Breast epithelium (tissue), 4 donors: ENCODE measurements at regions not wholly inside any gene's neighbourhood (a gene's known extent, or its start where the extent isn't known, plus 50 kb on each side); places are given as distances from the start of the nearest gene placed in this dataset.

ENCODE experiments used
- DNase-seq, 2 donors: peaks; one replicate each; pipeline ENCODE4 v3.0.0-alpha.2; 2019; ENCODE audit warnings: low spot score in 2 of 2
- H3K27ac ChIP-seq, 2 donors: fragments of 200-600 bp; sonication (generic) in 1 of 2; one replicate each; pipeline ENCODE4 v1.5.1; 2016 to 2019; ENCODE audit warnings: mild to moderate bottlenecking in 1 of 2
- H3K27me3 ChIP-seq, 2 donors: fragments of 200-600 bp; sonication (generic) in 1 of 2; one replicate each; pipeline versions ENCODE4 v1.5.1 to v1.6.0; 2017 to 2019; ENCODE audit warnings: control low read depth in 1 of 2, mild to moderate bottlenecking in 1 of 2
- H3K36me3 ChIP-seq: fragments of 200-600 bp; one replicate; pipeline ENCODE4 v1.5.1; 2019
- H3K4me1 ChIP-seq, 2 donors: fragments of 200-600 bp; sonication (generic); one replicate each; pipeline ENCODE4 v1.5.1; 2016 to 2019; ENCODE audit warnings: control low read depth in 1 of 2
- H3K4me3 ChIP-seq, 3 donors: fragments of 200-600 bp; sonication (generic); 1 replicate in 2 of 3; 2 replicates in 1 of 3; pipeline ENCODE4 v1.5.1; 2016 to 2019; ENCODE audit warnings: mild to moderate bottlenecking in 3 of 3, moderate library complexity in 2 of 3
- H3K9me3 ChIP-seq, 2 donors: fragments of 200-600 bp; sonication (generic) in 1 of 2; one replicate each; pipeline ENCODE4 v1.5.1; 2016 to 2019; ENCODE audit warnings: control low read depth in 1 of 2
- CTCF ChIP-seq, 3 donors: fragments of 450-650 bp; IDR thresholded peaks; one replicate each; pipeline ENCODE4 v1.5.1; 2016 to 2017; ENCODE audit warnings: antibody characterized with exemption in 3 of 3, mild to moderate bottlenecking in 3 of 3, moderate library complexity in 3 of 3
- POLR2A ChIP-seq: fragments of 450-650 bp; IDR thresholded peaks from one replicate; pipeline ENCODE4 v1.6.1; 2016; ENCODE audit warnings: antibody characterized with exemption, mild to moderate bottlenecking, moderate library complexity
- POLR2AphosphoS5 ChIP-seq, 3 donors: sonication (generic); formaldehyde crosslinking; IDR thresholded peaks; one replicate each; pipeline ENCODE4 v1.6.1; 2017; ENCODE audit warnings: antibody characterized with exemption in 3 of 3
- intact Hi-C: fragments of 100-400 bp; cut with DNase I; formaldehyde crosslinking; loops from one replicate; pipeline ENCODE4 v1.15.1; 2023; ENCODE audit warnings: low total_unique reads

DNA sequence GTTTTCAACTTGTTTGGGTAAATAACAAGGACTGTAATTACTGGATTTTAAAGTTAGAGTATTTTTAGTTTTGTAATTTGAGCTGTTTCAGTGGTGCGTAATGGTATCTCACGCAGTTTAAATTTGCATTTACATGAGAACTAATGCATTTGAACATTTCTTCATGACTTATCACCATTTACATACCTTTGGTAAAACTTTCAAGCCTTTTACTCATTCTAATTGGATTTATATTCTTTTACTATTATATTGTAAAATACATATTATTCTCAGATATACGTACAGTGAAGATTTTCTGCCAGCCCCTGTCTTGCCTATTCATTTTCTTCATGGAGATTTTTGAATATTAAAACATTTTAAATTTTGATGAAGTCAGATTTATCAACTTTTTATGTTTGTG is 703.8 kb downstream of the MECOM start:
- no peak overlapping the region for H3K27ac ChIP-seq
- DNase-seq = no peak
- H3K4me1 ChIP-seq = no peaks in the 10 kb centered on the region
- no peaks in the 10 kb centered on the region for H3K36me3 ChIP-seq
- TF ChIP-seq CTCF (IDR thresholded peaks at IDR 0.05) (no peak), POLR2AphosphoS5 (IDR thresholded peaks at IDR 0.05) (no peak), POLR2A (no peak)
- H3K4me3 ChIP-seq = no peak overlapping the region
- H3K9me3 ChIP-seq = no peaks in the 10 kb centered on the region
- no peaks in the 10 kb centered on the region for H3K27me3 ChIP-seq
- intact Hi-C loops = no loop called here

DNA sequence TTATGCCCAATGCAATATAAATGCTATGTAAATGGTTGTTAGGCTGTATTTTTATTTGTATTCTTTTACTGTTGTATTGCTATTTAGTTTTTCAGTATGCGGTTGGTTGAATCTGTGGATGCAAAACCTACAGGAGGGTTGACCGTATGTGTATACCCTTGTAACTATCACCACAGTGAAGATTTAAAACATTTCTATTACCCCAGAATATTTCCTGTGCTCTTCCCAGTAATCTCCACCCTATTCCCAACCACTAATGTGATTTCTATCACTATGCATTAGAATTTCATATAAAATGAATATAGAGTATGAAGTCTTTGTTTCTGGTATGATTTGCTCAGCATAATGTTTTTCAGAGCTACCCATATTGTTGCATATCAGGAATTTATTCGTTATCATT is 705.0 kb downstream of the MECOM start:
- no peak overlapping the region for H3K4me3 ChIP-seq
- DNase-seq = no peak
- intact Hi-C loops = no loop called here
- H3K9me3 ChIP-seq = no peaks in the 10 kb centered on the region
- H3K27me3 ChIP-seq = no peaks in the 10 kb centered on the region
- no peaks in the 10 kb centered on the region for H3K4me1 ChIP-seq
- TF ChIP-seq POLR2AphosphoS5 (IDR thresholded peaks at IDR 0.05) (no peak), POLR2A (no peak), CTCF (IDR thresholded peaks at IDR 0.05) (no peak)
- no peaks in the 10 kb centered on the region for H3K36me3 ChIP-seq
- no peak overlapping the region for H3K27ac ChIP-seq

DNA sequence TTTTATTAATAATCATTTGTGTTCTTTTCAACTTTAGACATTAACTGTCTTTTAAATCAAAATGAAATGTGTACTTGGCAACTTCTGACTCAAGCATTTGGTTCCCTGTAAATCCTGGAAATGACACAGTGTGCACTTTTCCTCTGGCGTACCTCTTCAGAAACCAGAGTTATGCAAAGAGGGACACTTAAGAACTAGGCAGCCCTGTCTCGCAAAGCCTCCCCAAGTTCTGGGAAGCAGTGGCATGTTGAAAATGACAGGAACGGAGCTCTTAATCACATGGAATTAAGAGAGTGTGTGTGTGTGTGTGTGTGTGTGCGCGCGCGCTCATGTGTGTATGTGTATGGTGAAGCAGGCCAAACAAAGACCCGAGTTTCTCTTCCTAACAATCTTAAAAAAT is 707.4 kb downstream of the MECOM start:
- no peak overlapping the region for H3K27ac ChIP-seq
- H3K9me3 ChIP-seq = no peaks in the 10 kb centered on the region
- DNase-seq = no peak
- H3K4me1 ChIP-seq = no peaks in the 10 kb centered on the region
- intact Hi-C loops = no loop called here
- TF ChIP-seq POLR2AphosphoS5 (IDR thresholded peaks at IDR 0.05) (no peak), CTCF (IDR thresholded peaks at IDR 0.05) (no peak), POLR2A (no peak)
- no peaks in the 10 kb centered on the region for H3K27me3 ChIP-seq
- H3K36me3 ChIP-seq = no peaks in the 10 kb centered on the region
- H3K4me3 ChIP-seq = no peak overlapping the region

DNA sequence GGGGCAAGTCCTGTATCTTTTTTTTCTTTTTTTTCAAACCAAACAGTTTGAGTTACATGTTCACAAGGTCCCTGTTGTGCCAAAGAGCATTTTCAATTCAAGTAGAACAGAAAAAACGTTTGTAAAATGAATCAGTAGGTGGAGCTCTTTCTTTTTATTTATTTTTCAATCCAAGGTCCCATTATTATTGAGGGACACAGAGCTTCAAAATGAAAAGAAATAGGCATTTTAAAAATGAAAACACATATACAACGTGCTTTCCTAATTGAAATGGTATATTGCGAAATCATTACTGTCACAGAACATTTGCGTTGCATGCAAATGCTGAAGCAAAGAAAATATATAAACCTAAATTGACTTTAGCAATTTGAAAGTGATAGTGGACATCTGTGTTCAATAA is 711.0 kb downstream of the MECOM start:
- H3K27me3 ChIP-seq = no peaks in the 10 kb centered on the region
- DNase-seq = no peak
- H3K4me1 ChIP-seq = no peaks in the 10 kb centered on the region
- intact Hi-C loops = no loop called here
- no peak overlapping the region for H3K27ac ChIP-seq
- H3K36me3 ChIP-seq = no peaks in the 10 kb centered on the region
- no peaks in the 10 kb centered on the region for H3K9me3 ChIP-seq
- TF ChIP-seq CTCF (IDR thresholded peaks at IDR 0.05) = no peak
- no peak for TF ChIP-seq POLR2A
- TF ChIP-seq POLR2AphosphoS5 (IDR thresholded peaks at IDR 0.05) = no peak
- no peak overlapping the region for H3K4me3 ChIP-seq

DNA sequence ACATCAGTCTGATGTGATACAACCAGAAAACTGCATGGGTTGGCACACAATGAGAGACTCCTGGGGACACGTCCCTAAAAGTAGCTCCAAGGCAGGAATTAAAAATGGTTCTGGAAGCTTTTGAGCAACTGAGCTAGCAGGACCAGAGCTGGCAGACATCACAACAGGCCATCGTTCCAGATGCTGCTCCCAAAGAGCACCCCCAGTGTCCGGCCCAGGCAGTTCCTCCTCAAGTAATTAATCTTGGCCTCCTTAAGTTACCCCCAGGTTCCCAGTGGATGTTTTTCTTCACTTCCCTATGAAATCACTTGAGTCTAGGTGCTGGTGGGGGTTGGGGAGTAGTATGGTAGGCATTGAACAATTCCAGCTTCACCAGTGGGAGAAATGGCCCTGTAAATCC is 711.6 kb downstream of the MECOM start:
- DNase-seq = no peak
- no peak for TF ChIP-seq CTCF (IDR thresholded peaks at IDR 0.05)
- Histone ChIP-seq H3K4me1 (no peaks in the 10 kb centered on the region), H3K27ac (no peak overlapping the region), H3K27me3 (no peaks in the 10 kb centered on the region), H3K9me3 (no peaks in the 10 kb centered on the region), H3K36me3 (no peaks in the 10 kb centered on the region), H3K4me3 (no peak overlapping the region)
- intact Hi-C loops = no loop called here
